Fibroblast of lung (primary cell): ENCODE measurements at regions not wholly inside any gene's neighbourhood (a gene's known extent, or its start where the extent isn't known, plus 50 kb on each side); places are given as distances from the start of the nearest gene placed in this dataset.

Experiments used
- DNase-seq, 2 donors: peaks; one replicate each; pipeline versions ENCODE4 v3.0.0 to v3.0.0-alpha.2; 2010; ENCODE audit warnings: low read depth in 2 of 2
- H2AFZ ChIP-seq: 2 replicates; pipeline ENCODE4 v1.5.1; 2012; ENCODE audit warnings: low read length, control low read depth, inconsistent platforms
- H3K27ac ChIP-seq: 2 replicates; pipeline ENCODE4 v1.5.1; 2011; ENCODE audit warnings: low read length, control low read depth; ENCODE audit not compliant: insufficient read depth
- H3K27me3 ChIP-seq: 2 replicates; pipeline ENCODE4 v1.5.1; 2011; ENCODE audit warnings: mild to moderate bottlenecking, low read length; ENCODE audit not compliant: control insufficient read depth, insufficient read depth
- H3K36me3 ChIP-seq: 2 replicates; pipeline ENCODE4 v1.5.1; 2011; ENCODE audit warnings: low read length; ENCODE audit not compliant: control insufficient read depth, insufficient read depth
- H3K4me1 ChIP-seq: 2 replicates; pipeline ENCODE4 v1.5.1; 2011; ENCODE audit warnings: low read length; ENCODE audit not compliant: control insufficient read depth, insufficient read depth; ENCODE audit errors: extremely low read depth
- H3K4me2 ChIP-seq: 2 replicates; pipeline ENCODE4 v1.5.1; 2011; ENCODE audit warnings: low read length, control low read depth; ENCODE audit not compliant: insufficient read depth; ENCODE audit errors: extremely low read depth
- H3K4me3 ChIP-seq, 4 experiments: fragments of 200-600 bp in 1 of 4; sonication (generic) in 1 of 4; replicated peaks in 1 of 4; 2 replicates each; pipeline ENCODE4 v1.5.1; 2011 to 2016; ENCODE audit warnings: low read length in 4 of 4, low read depth in 3 of 4, mild to moderate bottlenecking in 3 of 4, control low read depth in 2 of 4, inconsistent platforms in 1 of 4, mixed read lengths in 1 of 4; ENCODE audit not compliant: insufficient read depth in 1 of 4; ENCODE audit errors: control extremely low read depth in 1 of 4
- H3K79me2 ChIP-seq: 2 replicates; pipeline ENCODE4 v1.5.1; 2012; ENCODE audit warnings: mild to moderate bottlenecking, low read length, inconsistent platforms; ENCODE audit not compliant: control insufficient read depth, insufficient read depth
- H3K9ac ChIP-seq: 2 replicates; pipeline ENCODE4 v1.5.1; 2011; ENCODE audit warnings: mild to moderate bottlenecking, low read length, control low read depth; ENCODE audit not compliant: insufficient read depth
- H3K9me3 ChIP-seq: 2 replicates; pipeline ENCODE4 v1.5.1; 2012; ENCODE audit warnings: low read depth, low read length; ENCODE audit not compliant: control insufficient read depth, insufficient read depth
- H4K20me1 ChIP-seq: 2 replicates; pipeline ENCODE4 v1.5.1; 2011; ENCODE audit warnings: low read length; ENCODE audit not compliant: control insufficient read depth, insufficient read depth; ENCODE audit errors: extremely low read depth
- CTCF ChIP-seq, 2 donors: IDR thresholded peaks in 1 of 2; conservative IDR thresholded peaks in 1 of 2; 1 replicate in 1 of 2; 2 replicates in 1 of 2; pipeline ENCODE4 v1.5.1; 2011 to 2012; ENCODE audit warnings: low read length in 2 of 2, control low read depth in 1 of 2, inconsistent platforms in 1 of 2, low read depth in 1 of 2, mild to moderate bottlenecking in 1 of 2
- EZH2 ChIP-seq: IDR thresholded peaks from 2 replicates; pipeline ENCODE4 v1.5.1; 2012; ENCODE audit warnings: low read length, control low read depth, mild to moderate bottlenecking; ENCODE audit errors: missing control alignments

DNA sequence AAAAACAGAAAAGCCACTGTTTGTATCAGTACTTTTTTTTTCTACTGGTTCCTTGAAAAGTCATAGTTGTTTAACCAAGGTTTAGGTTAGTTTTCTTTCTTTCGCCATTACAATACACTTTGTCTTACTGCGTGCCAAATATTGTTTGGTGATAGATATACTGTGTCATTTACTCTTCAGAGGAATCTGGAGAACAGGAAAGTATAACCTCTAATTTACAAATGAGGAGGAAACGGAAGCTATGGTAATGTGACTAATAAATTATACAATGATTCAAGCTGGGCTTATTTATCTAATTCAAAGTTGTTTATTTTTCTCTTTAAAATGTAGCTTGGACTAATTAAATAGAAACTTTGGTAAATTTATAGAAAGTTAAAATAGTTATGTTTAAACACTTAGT, 96.2 kb upstream of the ROBO2 start:
- H3K9me3 ChIP-seq, result no peaks in the 10 kb centered on the region
- DNase-seq, result no peak
- no peaks in the 10 kb centered on the region for H3K79me2 ChIP-seq
- no peak overlapping the region for H3K9ac ChIP-seq
- H4K20me1 ChIP-seq, result no peaks in the 10 kb centered on the region
- H2AFZ ChIP-seq, result no peak overlapping the region
- no peak overlapping the region for H3K27ac ChIP-seq
- H3K4me3 ChIP-seq, result no peak overlapping the region
- H3K4me2 ChIP-seq, result no peak overlapping the region
- TF ChIP-seq CTCF (conservative IDR thresholded peaks at IDR 0.05 in 1 of 2, IDR thresholded peaks at IDR 0.05 in 1 of 2; ENCODE audit: low read depth in 1 of 2, low read length in 2 of 2), result no peak
- TF ChIP-seq EZH2, result no peak
- H3K36me3 ChIP-seq, result no peaks in the 10 kb centered on the region
- no peaks in the 10 kb centered on the region for H3K27me3 ChIP-seq
- no peaks in the 10 kb centered on the region for H3K4me1 ChIP-seq

DNA sequence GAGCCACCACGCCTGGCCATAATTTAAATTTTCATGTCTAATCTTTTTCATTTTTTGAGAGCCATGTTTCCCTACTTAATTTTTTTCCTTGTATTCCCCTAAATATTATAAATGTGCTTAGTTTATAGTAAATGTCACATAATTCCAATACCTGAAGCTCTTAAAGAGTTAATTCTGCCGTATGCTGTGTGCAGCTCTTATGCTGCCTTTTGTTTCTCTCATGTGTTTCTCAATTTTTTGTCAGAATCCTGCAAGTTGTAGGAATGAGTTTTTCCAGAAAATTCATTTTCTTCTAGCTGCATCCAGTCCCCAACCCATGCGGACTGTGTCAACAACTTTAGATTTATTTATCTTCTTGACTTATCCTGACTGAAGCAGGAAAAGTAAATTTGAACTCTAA, 90.9 kb upstream of the ROBO2 start:
- TF ChIP-seq EZH2 (no peak), CTCF (conservative IDR thresholded peaks at IDR 0.05 in 1 of 2, IDR thresholded peaks at IDR 0.05 in 1 of 2; ENCODE audit: low read depth in 1 of 2, low read length in 2 of 2) (no peak)
- Histone ChIP-seq H3K4me2 (no peak overlapping the region), H3K79me2 (no peaks in the 10 kb centered on the region), H3K9ac (no peak overlapping the region), H3K9me3 (no peaks in the 10 kb centered on the region), H3K4me1 (no peaks in the 10 kb centered on the region), H3K36me3 (no peaks in the 10 kb centered on the region), H3K27me3 (no peaks in the 10 kb centered on the region), H2AFZ (no peak overlapping the region), H3K27ac (no peak overlapping the region), H4K20me1 (no peaks in the 10 kb centered on the region), H3K4me3 (no peak overlapping the region)
- DNase-seq, result no peak

- Histone ChIP-seq H3K9ac (no peak overlapping the region), H3K4me3 (no peak overlapping the region), H3K4me2 (no peak overlapping the region), H3K27me3 (no peaks in the 10 kb centered on the region), H3K27ac (no peak overlapping the region), H2AFZ (no peak overlapping the region), H4K20me1 (no peaks in the 10 kb centered on the region), H3K9me3 (no peaks in the 10 kb centered on the region), H3K4me1 (no peaks in the 10 kb centered on the region), H3K36me3 (no peaks in the 10 kb centered on the region), H3K79me2 (no peaks in the 10 kb centered on the region)
- TF ChIP-seq CTCF (conservative IDR thresholded peaks at IDR 0.05 in 1 of 2, IDR thresholded peaks at IDR 0.05 in 1 of 2; ENCODE audit: low read depth in 1 of 2, low read length in 2 of 2), result no peak
- TF ChIP-seq EZH2, result no peak
- DNase-seq, result no peak
These were observed 90.4 kb upstream of the ROBO2 start for GRCh38 chr3:76949462-76949861.
